ENCODE measurements at regions not wholly inside any gene's neighbourhood (a gene's known extent, or its start where the extent isn't known, plus 50 kb on each side); places are given as distances from the start of the nearest gene placed in this dataset.

DNA sequence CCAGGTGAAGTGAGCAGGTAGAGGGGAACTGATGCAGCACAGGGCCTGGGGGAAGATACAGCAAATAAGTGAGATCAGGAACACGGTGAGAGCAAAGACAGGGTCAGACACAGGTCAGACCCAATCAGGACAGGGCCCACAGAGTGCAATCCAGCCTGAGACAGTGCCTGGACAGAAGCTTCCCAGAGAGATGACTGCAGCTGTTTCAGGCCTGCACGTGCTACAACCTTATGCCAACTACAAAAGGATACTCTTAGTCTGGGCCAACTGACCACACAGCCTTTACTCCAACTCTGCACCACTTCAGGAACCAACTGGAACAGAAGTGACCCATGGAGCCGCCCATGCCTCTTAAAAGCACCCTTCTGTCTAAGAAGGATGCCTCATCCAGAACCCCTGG is 228.0 kb downstream of the TOMM20 start (continued):
- TF ChIP-seq ATF6 (CRISPR knock-in tag; conservative IDR thresholded peaks at IDR 0.05): no peak
- TF ChIP-seq XBP1 (CRISPR knock-in tag; IDR thresholded peaks at IDR 0.05): no peak
- TF ChIP-seq HOXA7 (CRISPR knock-in tag; IDR thresholded peaks at IDR 0.05): no peak
- no peak for TF ChIP-seq NR3C1 (CRISPR knock-in tag; IDR thresholded peaks at IDR 0.05)
- TF ChIP-seq HNF4A (CRISPR knock-in tag; IDR thresholded peaks at IDR 0.05): no peak
- no peak for TF ChIP-seq THAP11 (CRISPR knock-in tag; IDR thresholded peaks at IDR 0.05)
- no peak for TF ChIP-seq HNRNPUL1 (IDR thresholded peaks at IDR 0.05; ENCODE audit: low read depth, low read length)
- TF ChIP-seq MAFF (IDR thresholded peaks at IDR 0.05; ENCODE audit: low read depth, low read length): no peak
- no peak for TF ChIP-seq HOXA5 (CRISPR knock-in tag; IDR thresholded peaks at IDR 0.05)
- TF ChIP-seq MED1 (CRISPR knock-in tag; IDR thresholded peaks at IDR 0.05): no peak

GRCh38 chr1:234899730-234900072 is 228.9 kb downstream of the TOMM20 start:
- no peak overlapping the region for H3K27ac ChIP-seq (ENCODE audit: extremely low read length, insufficient read depth, low read length)
- H3K4me2 ChIP-seq (ENCODE audit: low read depth, low read length): no peak overlapping the region
- ChIA-PET POLR2A (interaction anchor here (2.3 kb wide), 1 partner anchor 24 kb away, joined by 8 read pairs; no protein-coding TSS in a partner anchor), CTCF (ENCODE audit: low intra/inter-chr PET ratio, low total read pairs) (no interaction called here)
- H3K9ac ChIP-seq (ENCODE audit: insufficient read depth, low read depth, low read length): no peak overlapping the region
- intact Hi-C loops (cut with micrococcal nuclease; ENCODE audit: unreplicated experiment) (no loop called here), in situ Hi-C loops (cut with HindIII; ENCODE audit: extremely low pct_ligation_motif_present, low pct_unique_long_range_greater_than_20kb) (loop anchor here (10.0 kb wide), 1 partner anchor 185 kb away; no protein-coding TSS in a partner anchor)
- BruUV-seq (replicated peaks): no TSS peak
- FAIRE-seq (no peak), DNase-seq (ENCODE audit: low spot score) (no peak), ATAC-seq (no peak)
- H3K36me3 ChIP-seq (replicated peaks in 1 of 2; ENCODE audit: control insufficient read depth in 1 of 2, insufficient read depth in 2 of 2, low read length in 2 of 2): no peaks in the 10 kb centered on the region
- H3K27me3 ChIP-seq (ENCODE audit: control insufficient read depth in 1 of 2, insufficient read depth in 2 of 2, low read length in 2 of 2): no peaks in the 10 kb centered on the region
- no peak overlapping the region for H3K4me3 ChIP-seq (replicated peaks in 1 of 3; ENCODE audit: insufficient read depth in 1 of 3, low read depth in 2 of 3, low read length in 3 of 3)
- H3K9me3 ChIP-seq (ENCODE audit: low read length): no peaks in the 10 kb centered on the region
- no peaks in the 10 kb centered on the region for H3K79me2 ChIP-seq (ENCODE audit: insufficient read depth, low read length)
- no peak overlapping the region for H2AFZ ChIP-seq (ENCODE audit: low read length)
- H4K20me1 ChIP-seq (ENCODE audit: insufficient read depth, low read length): no peaks in the 10 kb centered on the region
- peaks cover 44% of the 10 kb centered on the region for H3K4me1 ChIP-seq (ENCODE audit: insufficient read depth, low read length)
- 98% methylated on average over 13 of the region's 13 CpGs for WGBS (ENCODE audit: low lambda C conversion rate)
- TF ChIP-seq, protein P1, sequence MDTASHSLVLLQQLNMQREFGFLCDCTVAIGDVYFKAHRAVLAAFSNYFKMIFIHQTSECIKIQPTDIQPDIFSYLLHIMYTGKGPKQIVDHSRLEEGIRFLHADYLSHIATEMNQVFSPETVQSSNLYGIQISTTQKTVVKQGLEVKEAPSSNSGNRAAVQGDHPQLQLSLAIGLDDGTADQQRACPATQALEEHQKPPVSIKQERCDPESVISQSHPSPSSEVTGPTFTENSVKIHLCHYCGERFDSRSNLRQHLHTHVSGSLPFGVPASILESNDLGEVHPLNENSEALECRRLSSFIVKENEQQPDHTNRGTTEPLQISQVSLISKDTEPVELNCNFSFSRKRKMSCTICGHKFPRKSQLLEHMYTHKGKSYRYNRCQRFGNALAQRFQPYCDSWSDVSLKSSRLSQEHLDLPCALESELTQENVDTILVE (CRISPR knock-in tag; IDR thresholded peaks at IDR 0.05): no peak
- TF ChIP-seq TGIF2 (CRISPR knock-in tag; IDR thresholded peaks at IDR 0.05): no peak
- no peak for TF ChIP-seq SKIL (CRISPR knock-in tag; IDR thresholded peaks at IDR 0.05; ENCODE audit: borderline replicate concordance)
- TF ChIP-seq CENPT (CRISPR knock-in tag; IDR thresholded peaks at IDR 0.05; ENCODE audit: low read depth): no peak
- no peak for TF ChIP-seq ARNT (IDR thresholded peaks at IDR 0.05)
- no peak for TF ChIP-seq RCOR2 (CRISPR knock-in tag; IDR thresholded peaks at IDR 0.05)
- no peak for TF ChIP-seq ZNF75D (CRISPR knock-in tag; IDR thresholded peaks at IDR 0.05; ENCODE audit: borderline replicate concordance)
- TF ChIP-seq JUNB (CRISPR knock-in tag; IDR thresholded peaks at IDR 0.05; ENCODE audit: borderline replicate concordance): no peak
- no peak for TF ChIP-seq ATF7-NPFF (CRISPR knock-in tag; IDR thresholded peaks at IDR 0.05; ENCODE audit: low read depth)
- no peak for TF ChIP-seq SOX13 (IDR thresholded peaks at IDR 0.05)
- no peak for TF ChIP-seq SOX13 (CRISPR knock-in tag; conservative IDR thresholded peaks at IDR 0.05 in 1 of 2, IDR thresholded peaks at IDR 0.05 in 1 of 2)
